ENCODE measurements at regions not wholly inside any gene's neighbourhood (a gene's known extent, or its start where the extent isn't known, plus 50 kb on each side); places are given as distances from the start of the nearest gene placed in this dataset.

DNA sequence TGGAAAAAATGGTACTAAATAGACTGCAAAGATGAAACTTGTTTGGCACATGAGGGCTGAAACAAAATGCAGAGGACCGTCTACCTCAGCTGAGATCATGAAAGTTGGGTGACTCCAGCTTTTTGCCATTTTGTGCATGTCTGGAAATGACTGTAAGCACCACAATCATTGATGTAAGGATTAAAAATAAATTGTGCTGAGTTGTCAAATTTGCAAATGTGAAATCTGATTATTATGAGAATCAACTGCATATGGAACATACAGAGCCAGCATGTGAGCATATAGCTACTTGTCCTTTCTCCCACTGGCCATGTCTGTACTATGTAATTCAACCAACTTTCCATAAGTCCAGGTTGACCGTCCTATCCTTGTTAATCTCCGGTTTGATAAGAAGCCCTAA is 736.9 kb upstream of the PRMT6 start:
- H3K36me3 Mint-ChIP-seq (ENCODE audit: low read depth): no peaks in the 10 kb centered on the region
- peaks cover 10% of the 10 kb centered on the region for H3K9me3 Mint-ChIP-seq
- H3K4me1 Mint-ChIP-seq: no peaks in the 10 kb centered on the region
- H3K27me3 Mint-ChIP-seq (ENCODE audit: low read depth): no peaks in the 10 kb centered on the region
- no peak overlapping the region for H3K27ac Mint-ChIP-seq
- TF ChIP-seq, protein P1, sequence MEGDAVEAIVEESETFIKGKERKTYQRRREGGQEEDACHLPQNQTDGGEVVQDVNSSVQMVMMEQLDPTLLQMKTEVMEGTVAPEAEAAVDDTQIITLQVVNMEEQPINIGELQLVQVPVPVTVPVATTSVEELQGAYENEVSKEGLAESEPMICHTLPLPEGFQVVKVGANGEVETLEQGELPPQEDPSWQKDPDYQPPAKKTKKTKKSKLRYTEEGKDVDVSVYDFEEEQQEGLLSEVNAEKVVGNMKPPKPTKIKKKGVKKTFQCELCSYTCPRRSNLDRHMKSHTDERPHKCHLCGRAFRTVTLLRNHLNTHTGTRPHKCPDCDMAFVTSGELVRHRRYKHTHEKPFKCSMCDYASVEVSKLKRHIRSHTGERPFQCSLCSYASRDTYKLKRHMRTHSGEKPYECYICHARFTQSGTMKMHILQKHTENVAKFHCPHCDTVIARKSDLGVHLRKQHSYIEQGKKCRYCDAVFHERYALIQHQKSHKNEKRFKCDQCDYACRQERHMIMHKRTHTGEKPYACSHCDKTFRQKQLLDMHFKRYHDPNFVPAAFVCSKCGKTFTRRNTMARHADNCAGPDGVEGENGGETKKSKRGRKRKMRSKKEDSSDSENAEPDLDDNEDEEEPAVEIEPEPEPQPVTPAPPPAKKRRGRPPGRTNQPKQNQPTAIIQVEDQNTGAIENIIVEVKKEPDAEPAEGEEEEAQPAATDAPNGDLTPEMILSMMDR (IDR thresholded peaks at IDR 0.05; ENCODE audit: unreplicated experiment in 3 of 3): no peak
- no peak overlapping the region for H3K4me3 Mint-ChIP-seq

GRCh38 chr1:106325600-106325999 is 730.9 kb upstream of the PRMT6 start:
- TF ChIP-seq, protein P1 (IDR thresholded peaks at IDR 0.05; ENCODE audit: unreplicated experiment in 3 of 3): no peak
- no peak overlapping the region for H3K4me3 Mint-ChIP-seq
- H3K9me3 Mint-ChIP-seq: peaks cover 2% of the 10 kb centered on the region

GRCh38 chr1:106344494-106344893 is 712.0 kb upstream of the PRMT6 start:
- H3K9me3 Mint-ChIP-seq: peaks cover 5% of the 10 kb centered on the region
- no peaks in the 10 kb centered on the region for H3K4me1 Mint-ChIP-seq
- no peaks in the 10 kb centered on the region for H3K36me3 Mint-ChIP-seq (ENCODE audit: low read depth)
- H3K27ac Mint-ChIP-seq: no peak overlapping the region
- no peaks in the 10 kb centered on the region for H3K27me3 Mint-ChIP-seq (ENCODE audit: low read depth)
- no peak overlapping the region for H3K4me3 Mint-ChIP-seq
- TF ChIP-seq, protein P1 (IDR thresholded peaks at IDR 0.05; ENCODE audit: unreplicated experiment in 3 of 3): no peak

More at GRCh38 chr1:106325600-106325999, 730.9 kb upstream of the PRMT6 start:
- no peaks in the 10 kb centered on the region for H3K4me1 Mint-ChIP-seq
- no peaks in the 10 kb centered on the region for H3K36me3 Mint-ChIP-seq (ENCODE audit: low read depth)
- H3K27me3 Mint-ChIP-seq (ENCODE audit: low read depth): no peaks in the 10 kb centered on the region
- no peak overlapping the region for H3K27ac Mint-ChIP-seq

DNA sequence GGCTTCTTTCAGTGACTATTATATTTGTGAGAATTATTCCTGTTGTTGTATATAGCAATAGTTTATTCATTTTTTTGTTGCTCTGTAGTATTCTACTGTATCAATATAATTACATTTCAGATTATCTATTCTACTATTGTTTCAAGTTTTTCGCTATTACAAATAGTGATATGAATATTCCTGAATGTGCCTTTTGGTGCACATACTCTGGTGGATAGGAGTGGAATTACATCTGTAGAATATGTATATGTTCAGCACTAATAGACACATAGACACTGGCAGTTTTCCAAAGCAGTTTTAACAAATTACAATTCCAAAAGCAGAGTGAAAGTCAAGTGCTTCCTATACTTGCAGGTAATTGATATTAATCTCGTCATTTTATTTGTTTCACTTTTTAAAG is 696.2 kb upstream of the PRMT6 start:
- Mint-ChIP-seq H3K9me3 (peaks cover 25% of the 10 kb centered on the region), H3K4me3 (no peak overlapping the region), H3K36me3 (ENCODE audit: low read depth) (no peaks in the 10 kb centered on the region), H3K4me1 (no peaks in the 10 kb centered on the region), H3K27ac (no peak overlapping the region), H3K27me3 (ENCODE audit: low read depth) (no peaks in the 10 kb centered on the region)
- TF ChIP-seq, protein P1 (IDR thresholded peaks at IDR 0.05; ENCODE audit: unreplicated experiment in 3 of 3): peak; percentile 8 to 25 (median 21)

GRCh38 chr1:106366627-106367319 is 689.7 kb upstream of the PRMT6 start:
- Mint-ChIP-seq H3K9me3 (peaks cover 3% of the 10 kb centered on the region), H3K27ac (no peak overlapping the region), H3K4me1 (no peaks in the 10 kb centered on the region), H3K36me3 (ENCODE audit: low read depth) (no peaks in the 10 kb centered on the region), H3K27me3 (ENCODE audit: low read depth) (peaks cover 5% of the 10 kb centered on the region), H3K4me3 (no peak overlapping the region)
- TF ChIP-seq, protein P1 (IDR thresholded peaks at IDR 0.05; ENCODE audit: unreplicated experiment in 3 of 3): no peak

DNA sequence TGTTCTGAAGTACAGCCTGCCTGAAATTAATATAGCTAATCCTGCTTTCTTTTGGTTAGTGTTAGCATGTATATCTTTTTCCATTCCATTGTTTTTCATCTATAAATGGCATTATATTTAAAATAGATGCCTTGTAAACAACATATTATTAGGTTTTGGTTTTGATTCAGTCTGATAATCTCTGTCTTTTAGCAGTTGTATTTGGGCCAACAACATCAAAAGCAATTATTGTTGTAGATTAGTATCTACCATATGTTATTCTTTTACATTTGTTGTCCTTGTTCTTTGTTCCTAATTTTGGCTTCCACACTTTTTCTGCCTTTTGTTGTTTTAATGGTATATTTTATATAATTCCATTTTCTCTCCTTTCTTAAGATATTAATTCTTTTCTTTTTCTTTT is 678.2 kb upstream of the PRMT6 start:
- Mint-ChIP-seq H3K27ac (no peak overlapping the region), H3K4me1 (no peaks in the 10 kb centered on the region), H3K9me3 (peaks cover 2% of the 10 kb centered on the region), H3K27me3 (ENCODE audit: low read depth) (no peaks in the 10 kb centered on the region), H3K4me3 (no peak overlapping the region), H3K36me3 (ENCODE audit: low read depth) (no peaks in the 10 kb centered on the region)
- TF ChIP-seq, protein P1 (IDR thresholded peaks at IDR 0.05; ENCODE audit: unreplicated experiment in 3 of 3): no peak
